ENCODE measurements at regions not wholly inside any gene's neighbourhood (a gene's known extent, or its start where the extent isn't known, plus 50 kb on each side); places are given as distances from the start of the nearest gene placed in this dataset.

DNA sequence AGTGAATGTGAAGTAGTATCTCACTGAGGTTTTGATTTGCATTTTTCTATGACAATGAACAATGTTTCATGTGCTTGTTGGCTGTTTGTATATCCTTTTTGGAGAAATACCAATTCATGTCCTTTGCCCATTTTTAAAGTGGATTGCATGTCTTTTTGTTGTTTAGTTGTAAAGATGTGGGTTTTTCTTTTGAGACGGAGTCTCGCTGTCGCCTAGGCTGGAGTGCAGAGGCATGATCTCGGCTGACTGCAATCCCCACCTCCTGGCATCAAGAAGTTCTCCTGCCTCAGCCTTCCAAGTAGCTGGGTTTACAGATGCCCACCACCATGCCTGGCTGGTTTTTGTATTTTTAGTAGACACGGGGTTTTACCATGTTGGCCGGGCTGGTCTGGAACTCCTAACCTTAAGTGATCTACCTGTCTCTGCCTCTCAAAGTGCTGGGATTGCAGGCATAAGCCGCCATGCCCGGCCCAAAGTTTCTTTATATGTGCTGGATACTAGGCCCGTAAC lies 236.7 kb downstream of the MYCN start:
- TF ChIP-seq, protein P1, sequence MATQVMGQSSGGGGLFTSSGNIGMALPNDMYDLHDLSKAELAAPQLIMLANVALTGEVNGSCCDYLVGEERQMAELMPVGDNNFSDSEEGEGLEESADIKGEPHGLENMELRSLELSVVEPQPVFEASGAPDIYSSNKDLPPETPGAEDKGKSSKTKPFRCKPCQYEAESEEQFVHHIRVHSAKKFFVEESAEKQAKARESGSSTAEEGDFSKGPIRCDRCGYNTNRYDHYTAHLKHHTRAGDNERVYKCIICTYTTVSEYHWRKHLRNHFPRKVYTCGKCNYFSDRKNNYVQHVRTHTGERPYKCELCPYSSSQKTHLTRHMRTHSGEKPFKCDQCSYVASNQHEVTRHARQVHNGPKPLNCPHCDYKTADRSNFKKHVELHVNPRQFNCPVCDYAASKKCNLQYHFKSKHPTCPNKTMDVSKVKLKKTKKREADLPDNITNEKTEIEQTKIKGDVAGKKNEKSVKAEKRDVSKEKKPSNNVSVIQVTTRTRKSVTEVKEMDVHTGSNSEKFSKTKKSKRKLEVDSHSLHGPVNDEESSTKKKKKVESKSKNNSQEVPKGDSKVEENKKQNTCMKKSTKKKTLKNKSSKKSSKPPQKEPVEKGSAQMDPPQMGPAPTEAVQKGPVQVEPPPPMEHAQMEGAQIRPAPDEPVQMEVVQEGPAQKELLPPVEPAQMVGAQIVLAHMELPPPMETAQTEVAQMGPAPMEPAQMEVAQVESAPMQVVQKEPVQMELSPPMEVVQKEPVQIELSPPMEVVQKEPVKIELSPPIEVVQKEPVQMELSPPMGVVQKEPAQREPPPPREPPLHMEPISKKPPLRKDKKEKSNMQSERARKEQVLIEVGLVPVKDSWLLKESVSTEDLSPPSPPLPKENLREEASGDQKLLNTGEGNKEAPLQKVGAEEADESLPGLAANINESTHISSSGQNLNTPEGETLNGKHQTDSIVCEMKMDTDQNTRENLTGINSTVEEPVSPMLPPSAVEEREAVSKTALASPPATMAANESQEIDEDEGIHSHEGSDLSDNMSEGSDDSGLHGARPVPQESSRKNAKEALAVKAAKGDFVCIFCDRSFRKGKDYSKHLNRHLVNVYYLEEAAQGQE (IDR thresholded peaks at IDR 0.05; ENCODE audit: insufficient read depth in 1 of 2, low read depth in 2 of 2, low read length in 2 of 2): no peak
- no peak for TF ChIP-seq POLR2AphosphoS5 (IDR thresholded peaks at IDR 0.05; ENCODE audit: low read depth, low read length)
